Nephron progenitor cell (in vitro differentiated cells): ENCODE measurements at regions not wholly inside any gene's neighbourhood (a gene's known extent, or its start where the extent isn't known, plus 50 kb on each side); places are given as distances from the start of the nearest gene placed in this dataset.
"Not testable (repeated sequence)": the region's sequence is repeated elsewhere in the genome, so short reads cannot be mapped to it uniquely, and the experiment has no call there.

Source experiments
- DNase-seq: peaks from one replicate; pipeline ENCODE4 v3.0.0; 2021
- H3K27ac Mint-ChIP-seq: 2 replicates; pipeline ENCODE4 v1.8.0; 2021; ENCODE audit warnings: mild to moderate bottlenecking, moderate library complexity, mixed read lengths
- H3K27me3 Mint-ChIP-seq: 2 replicates; pipeline ENCODE4 v1.8.0; 2021; ENCODE audit warnings: mild to moderate bottlenecking, low read depth, mixed read lengths; ENCODE audit not compliant: poor library complexity
- H3K36me3 Mint-ChIP-seq: 2 replicates; pipeline ENCODE4 v1.8.0; 2021; ENCODE audit warnings: low read depth, mixed read lengths
- H3K4me1 Mint-ChIP-seq: 2 replicates; pipeline ENCODE4 v1.8.0; 2021; ENCODE audit warnings: mixed read lengths
- H3K4me3 Mint-ChIP-seq: 2 replicates; pipeline ENCODE4 v1.8.0; 2021; ENCODE audit warnings: mild to moderate bottlenecking, moderate library complexity, mixed read lengths
- H3K9me3 Mint-ChIP-seq: 2 replicates; pipeline ENCODE4 v1.8.0; 2021; ENCODE audit warnings: mild to moderate bottlenecking, moderate library complexity, mixed read lengths
- TF ChIP-seq, protein P1 (sequence below): fragments of 200-600 bp; sonication (generic); IDR thresholded peaks from 2 replicates; pipeline ENCODE4 v1.5.0; 2021; ENCODE audit warnings: antibody characterized with exemption

- Mint-ChIP-seq H3K27ac (no peak overlapping the region), H3K4me3 (no peak overlapping the region), H3K36me3 (no peaks in the 10 kb centered on the region), H3K9me3 (peaks cover 4% of the 10 kb centered on the region), H3K4me1 (no peaks in the 10 kb centered on the region), H3K27me3 (peaks cover 3% of the 10 kb centered on the region)
- no peak for DNase-seq
- TF ChIP-seq, protein P1, sequence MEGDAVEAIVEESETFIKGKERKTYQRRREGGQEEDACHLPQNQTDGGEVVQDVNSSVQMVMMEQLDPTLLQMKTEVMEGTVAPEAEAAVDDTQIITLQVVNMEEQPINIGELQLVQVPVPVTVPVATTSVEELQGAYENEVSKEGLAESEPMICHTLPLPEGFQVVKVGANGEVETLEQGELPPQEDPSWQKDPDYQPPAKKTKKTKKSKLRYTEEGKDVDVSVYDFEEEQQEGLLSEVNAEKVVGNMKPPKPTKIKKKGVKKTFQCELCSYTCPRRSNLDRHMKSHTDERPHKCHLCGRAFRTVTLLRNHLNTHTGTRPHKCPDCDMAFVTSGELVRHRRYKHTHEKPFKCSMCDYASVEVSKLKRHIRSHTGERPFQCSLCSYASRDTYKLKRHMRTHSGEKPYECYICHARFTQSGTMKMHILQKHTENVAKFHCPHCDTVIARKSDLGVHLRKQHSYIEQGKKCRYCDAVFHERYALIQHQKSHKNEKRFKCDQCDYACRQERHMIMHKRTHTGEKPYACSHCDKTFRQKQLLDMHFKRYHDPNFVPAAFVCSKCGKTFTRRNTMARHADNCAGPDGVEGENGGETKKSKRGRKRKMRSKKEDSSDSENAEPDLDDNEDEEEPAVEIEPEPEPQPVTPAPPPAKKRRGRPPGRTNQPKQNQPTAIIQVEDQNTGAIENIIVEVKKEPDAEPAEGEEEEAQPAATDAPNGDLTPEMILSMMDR, result no peak
These were observed 127.1 kb upstream of the AHI1 start for GRCh38 chr6:135624402-135625295.

DNA sequence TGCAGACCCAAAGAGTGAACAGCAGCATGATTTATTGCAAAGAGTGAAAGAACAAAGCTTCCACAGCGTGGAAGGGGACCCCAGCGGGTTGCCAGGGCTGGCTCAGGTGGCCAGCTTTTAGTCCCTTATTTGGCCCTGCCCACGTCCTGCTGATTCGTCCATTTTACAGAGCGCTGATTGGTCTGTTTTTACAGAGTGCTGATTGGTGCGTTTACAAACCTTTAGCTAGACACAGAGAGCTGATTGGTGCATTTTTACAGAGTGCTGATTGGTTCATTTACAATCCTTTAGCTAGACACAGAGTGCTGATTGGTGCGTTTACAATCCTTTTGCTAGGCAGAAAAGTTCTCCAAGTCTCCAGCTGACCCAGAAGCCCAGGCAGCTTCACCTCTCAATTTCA lies 128.5 kb upstream of the AHI1 start:
- H3K27me3 Mint-ChIP-seq, H3K27ac Mint-ChIP-seq, H3K9me3 Mint-ChIP-seq, H3K4me1 Mint-ChIP-seq, H3K4me3 Mint-ChIP-seq, H3K36me3 Mint-ChIP-seq, DNase-seq: not testable (repeated sequence)

DNA sequence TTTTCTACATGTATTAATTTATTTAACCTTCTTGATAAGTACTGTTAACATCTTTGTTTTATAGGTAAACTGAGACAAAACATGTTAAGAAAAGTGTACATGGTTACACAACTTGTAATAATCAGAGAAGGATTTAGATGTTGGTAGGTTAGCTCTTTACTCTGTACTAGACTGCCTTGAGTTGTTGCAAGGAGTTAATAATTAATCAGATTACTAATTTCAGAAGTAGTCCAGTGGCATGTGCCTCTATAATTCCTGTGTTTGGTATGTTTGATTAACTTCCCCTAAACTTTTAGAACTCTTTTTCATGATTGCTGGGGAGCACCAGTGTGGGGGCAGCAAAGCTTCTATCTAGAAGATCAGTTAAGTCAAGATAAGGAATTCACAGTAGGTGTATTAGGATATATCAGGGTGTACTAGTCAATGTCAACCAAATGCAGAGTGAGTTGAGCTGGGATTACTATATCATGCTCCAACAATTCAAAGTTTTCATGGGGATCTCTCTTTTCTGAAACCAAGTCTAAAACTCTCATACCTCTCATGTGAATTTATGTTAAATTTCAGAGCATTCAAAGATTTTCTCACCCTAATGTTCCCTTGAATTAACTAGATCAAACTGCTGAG lies 129.7 kb upstream of the AHI1 start:
- no peak for DNase-seq
- no peak overlapping the region for H3K27ac Mint-ChIP-seq
- H3K36me3 Mint-ChIP-seq, result no peaks in the 10 kb centered on the region
- peaks cover 4% of the 10 kb centered on the region for H3K9me3 Mint-ChIP-seq
- TF ChIP-seq, protein P1, result no peak
- H3K27me3 Mint-ChIP-seq, result peaks cover 7% of the 10 kb centered on the region
- H3K4me1 Mint-ChIP-seq, result no peaks in the 10 kb centered on the region
- no peak overlapping the region for H3K4me3 Mint-ChIP-seq

- Mint-ChIP-seq H3K27ac (no peak overlapping the region), H3K9me3 (peaks cover 4% of the 10 kb centered on the region), H3K4me3 (no peak overlapping the region), H3K36me3 (no peaks in the 10 kb centered on the region), H3K4me1 (no peaks in the 10 kb centered on the region), H3K27me3 (peaks cover 9% of the 10 kb centered on the region)
- TF ChIP-seq, protein P1, result no peak
- no peak for DNase-seq
These were observed 133.3 kb upstream of the AHI1 start for GRCh38 chr6:135630789-135631376.

- H3K36me3 Mint-ChIP-seq, result no peaks in the 10 kb centered on the region
- no peak overlapping the region for H3K4me3 Mint-ChIP-seq
- H3K9me3 Mint-ChIP-seq, result no peaks in the 10 kb centered on the region
- no peak for DNase-seq
- H3K27me3 Mint-ChIP-seq, result peaks cover 9% of the 10 kb centered on the region
- TF ChIP-seq, protein P1, result no peak
- H3K27ac Mint-ChIP-seq, result no peak overlapping the region
- H3K4me1 Mint-ChIP-seq, result no peaks in the 10 kb centered on the region
These were observed 134.3 kb upstream of the AHI1 start for GRCh38 chr6:135631821-135632220.

GRCh38 chr6:135633573-135633972 lies 136.0 kb upstream of the AHI1 start:
- DNase-seq, result no peak
- TF ChIP-seq, protein P1, result no peak
- Mint-ChIP-seq H3K4me1 (no peaks in the 10 kb centered on the region), H3K36me3 (no peaks in the 10 kb centered on the region), H3K4me3 (no peak overlapping the region), H3K27me3 (peaks cover 9% of the 10 kb centered on the region), H3K27ac (no peak overlapping the region), H3K9me3 (no peaks in the 10 kb centered on the region)
